ENCODE measurements at regions not wholly inside any gene's neighbourhood (a gene's known extent, or its start where the extent isn't known, plus 50 kb on each side); places are given as distances from the start of the nearest gene placed in this dataset.

DNA sequence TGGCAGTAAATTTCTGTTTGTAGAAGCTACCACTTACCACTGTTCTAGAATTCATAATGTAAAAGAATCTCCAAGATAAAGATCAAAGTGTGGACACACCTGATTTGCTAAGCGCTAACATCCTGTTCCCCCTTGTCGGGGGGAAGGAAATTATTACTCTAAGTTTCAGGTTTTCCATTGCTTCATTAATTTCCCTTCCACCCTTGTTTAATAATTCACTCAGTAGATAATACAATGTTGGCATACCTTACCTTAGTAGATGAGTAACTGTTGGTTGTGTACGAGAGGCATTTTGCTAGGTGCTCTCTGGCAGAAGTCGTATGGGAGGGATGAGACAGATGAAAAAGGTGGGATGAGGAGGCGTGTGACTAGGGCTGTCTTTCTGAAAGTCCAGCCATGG, 641.2 kb upstream of the ARRDC4 start:
- DNase-seq (ENCODE audit: low read depth): no peak

DNA sequence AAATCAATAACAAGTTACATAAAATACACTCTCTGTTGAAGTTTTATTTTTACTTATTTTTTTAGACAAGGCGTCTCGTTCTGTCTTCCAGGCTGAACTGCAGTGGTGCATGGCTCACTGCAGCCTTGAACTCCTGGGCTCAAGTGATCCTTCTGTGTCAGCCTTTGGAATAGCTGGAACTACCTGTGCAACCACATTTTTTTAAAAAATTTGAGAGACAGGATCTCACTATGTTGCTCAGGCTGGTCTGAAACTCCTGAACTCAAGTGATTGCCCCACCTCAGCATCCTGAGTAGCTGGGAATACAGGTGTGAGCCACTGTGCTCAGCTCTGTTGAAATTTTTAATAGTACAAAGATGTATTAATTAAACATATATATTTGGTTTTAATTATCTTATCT, 614.3 kb upstream of the ARRDC4 start:
- DNase-seq (ENCODE audit: low read depth): no peak

DNA sequence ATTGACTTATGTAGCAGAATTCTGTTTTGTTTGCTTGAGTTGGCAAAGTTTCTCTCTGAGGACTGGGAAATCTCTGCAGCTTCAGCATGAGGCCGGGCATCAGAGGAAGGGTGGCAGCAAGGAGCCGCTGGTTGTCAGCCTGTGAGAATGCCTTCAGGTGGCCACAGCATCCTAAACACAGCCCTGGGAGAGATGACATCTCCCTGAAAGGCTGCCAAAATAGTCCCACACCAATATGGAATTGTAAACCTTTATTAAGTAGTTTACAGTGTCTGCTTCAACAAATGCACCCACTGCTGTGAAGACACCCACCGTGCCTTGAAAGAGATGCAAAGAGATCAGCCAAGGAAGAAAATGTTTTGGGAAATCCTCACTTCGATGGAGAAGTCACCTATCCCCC, 609.7 kb upstream of the ARRDC4 start:
- no peak for DNase-seq (ENCODE audit: low read depth)

DNA sequence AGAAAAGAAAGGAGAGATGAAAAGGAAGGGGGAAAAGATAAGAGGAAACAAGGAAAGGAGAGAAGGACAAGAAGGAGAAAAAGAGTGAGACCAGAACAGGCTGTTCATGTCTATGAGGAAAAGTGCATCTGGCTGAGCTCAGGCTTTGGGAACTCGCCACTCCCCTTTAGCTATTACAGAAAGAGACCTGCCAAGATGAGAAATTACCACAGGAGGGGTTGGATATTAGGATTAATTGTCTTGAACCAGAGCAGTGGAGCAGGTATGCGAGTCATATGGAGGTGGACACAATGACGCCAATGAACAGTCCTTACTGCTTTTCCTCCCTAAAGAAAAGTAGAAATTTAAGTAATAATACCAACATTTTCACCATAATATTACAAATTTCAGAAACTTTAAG, 577.0 kb upstream of the ARRDC4 start:
- DNase-seq (ENCODE audit: low read depth): no peak

DNA sequence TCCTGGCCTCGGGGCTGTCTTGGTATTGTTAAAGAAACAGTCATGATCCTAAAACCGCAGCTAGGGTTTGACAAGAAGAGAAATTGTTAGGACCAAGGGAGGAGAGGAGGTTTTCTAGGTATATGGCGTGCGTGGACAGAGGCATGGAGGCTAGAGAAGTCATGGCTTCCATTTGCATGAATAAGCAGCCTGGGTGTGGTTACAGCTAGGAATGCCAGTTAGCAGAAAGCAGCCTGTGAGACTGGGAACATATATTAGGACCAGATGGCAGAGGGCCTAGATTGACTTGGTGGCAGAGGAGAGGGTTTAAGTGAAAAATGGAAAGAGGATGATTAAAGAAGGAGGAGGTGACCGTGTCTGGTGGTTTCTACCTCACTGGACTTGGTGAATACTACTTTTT, 573.6 kb upstream of the ARRDC4 start:
- no peak for DNase-seq (ENCODE audit: low read depth)

DNA sequence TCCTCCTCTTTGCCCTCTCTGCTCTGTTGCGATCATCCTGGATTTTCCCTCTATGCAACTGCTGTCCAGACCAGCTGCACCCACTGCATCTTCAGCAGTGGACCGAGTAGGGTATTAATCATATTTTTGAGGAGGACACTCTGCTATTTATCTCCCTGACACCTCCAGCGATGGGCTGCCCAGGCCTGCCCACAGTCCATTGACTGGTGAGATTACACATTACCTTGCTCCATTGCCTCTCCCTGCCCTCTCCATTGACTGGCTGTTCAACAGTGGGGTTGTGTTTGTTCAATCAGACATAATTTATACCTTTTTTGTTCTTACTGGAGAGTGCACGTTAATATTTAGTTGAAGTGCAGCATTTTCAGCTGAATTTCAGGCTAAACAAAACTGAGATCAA, 559.3 kb upstream of the ARRDC4 start:
- DNase-seq (ENCODE audit: low read depth): no peak

DNA sequence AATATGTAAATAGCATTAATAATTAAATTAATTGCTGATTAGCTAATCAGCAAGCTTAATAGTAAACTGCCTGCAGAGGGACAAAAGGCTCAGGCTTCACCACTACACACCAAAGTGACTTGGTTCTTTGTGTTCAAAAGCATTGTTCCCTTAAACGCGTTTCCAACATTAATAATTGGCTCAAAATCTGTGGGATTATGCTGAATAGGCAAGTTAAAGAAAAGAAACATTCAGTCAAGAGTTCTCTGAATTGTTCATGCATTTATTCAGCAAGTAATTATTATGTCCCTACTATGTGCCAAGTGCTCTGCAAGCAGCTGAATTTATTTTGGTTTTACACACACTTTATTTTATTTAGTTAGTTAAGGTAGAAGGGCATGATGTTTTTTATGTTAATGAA, 558.5 kb upstream of the ARRDC4 start:
- DNase-seq (ENCODE audit: low read depth): no peak

DNA sequence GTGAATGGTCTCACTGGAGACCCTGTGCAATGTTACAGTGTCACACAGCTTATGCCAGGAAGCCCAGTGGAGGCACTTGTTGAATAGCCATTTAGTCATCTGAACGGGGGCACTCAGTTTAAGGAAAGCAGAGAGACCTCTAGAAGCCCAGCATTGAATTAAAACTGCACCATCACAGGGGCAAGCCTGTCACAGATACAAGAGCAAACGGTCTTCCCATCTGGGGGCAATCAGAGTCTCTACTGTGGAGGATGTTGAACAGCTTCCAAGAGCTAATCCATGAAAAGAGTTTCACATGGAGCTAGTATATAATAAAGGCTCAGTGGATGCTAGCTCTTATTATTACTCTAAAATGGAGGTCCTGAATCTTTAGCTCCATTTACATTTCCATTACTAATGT, 553.7 kb upstream of the ARRDC4 start:
- DNase-seq (ENCODE audit: low read depth): no peak

DNA sequence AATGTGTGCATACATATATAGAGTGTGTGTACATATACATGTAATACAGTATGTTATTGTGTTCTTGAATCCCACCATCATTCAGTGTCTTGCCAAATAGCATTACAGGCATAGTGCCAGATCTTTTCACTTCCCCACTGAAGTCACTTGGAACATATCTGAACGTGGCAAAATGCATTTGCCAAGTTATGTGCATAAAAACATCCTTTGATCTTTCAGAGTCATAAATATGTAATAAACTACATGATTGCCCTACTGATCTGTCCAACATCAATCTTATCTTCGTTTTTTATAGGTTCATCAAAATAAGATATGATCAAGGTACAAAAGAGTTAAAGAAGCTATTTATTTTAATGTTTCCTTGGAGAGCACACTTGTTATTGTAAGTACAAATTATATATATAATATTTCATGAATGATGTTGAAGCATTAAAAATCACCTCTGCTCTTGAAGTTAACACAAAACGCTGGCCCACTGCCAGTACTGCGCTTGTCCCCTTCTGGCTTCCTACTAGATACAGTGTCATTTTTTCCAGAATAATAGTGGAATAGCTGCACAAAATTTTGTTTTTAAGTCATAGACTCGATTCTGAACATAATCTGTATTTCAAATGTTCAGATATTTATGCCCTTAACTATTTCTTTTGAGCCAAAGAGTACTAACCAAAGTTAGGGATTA, 549.5 kb upstream of the ARRDC4 start:
- DNase-seq (ENCODE audit: low read depth): no peak

DNA sequence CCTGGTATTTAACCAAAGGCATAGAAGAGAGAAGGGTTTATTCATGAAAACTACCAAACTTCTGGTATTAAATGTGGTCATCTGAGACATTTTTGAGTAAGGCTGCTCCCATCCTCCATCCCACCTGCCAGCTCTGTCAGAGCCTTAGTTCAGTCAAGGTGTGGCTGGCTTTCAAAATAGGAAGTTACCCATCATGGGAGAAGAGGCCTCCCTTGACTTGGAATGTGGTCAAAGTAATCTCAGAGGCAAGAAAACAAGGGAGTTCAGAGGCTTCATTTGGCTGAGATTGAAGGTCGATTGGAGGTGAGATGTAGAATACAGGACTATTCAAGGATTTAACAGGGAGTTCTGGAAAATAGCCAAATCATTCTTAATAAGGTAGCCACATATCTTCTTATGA, 540.4 kb upstream of the ARRDC4 start:
- DNase-seq (ENCODE audit: low read depth): no peak

DNA sequence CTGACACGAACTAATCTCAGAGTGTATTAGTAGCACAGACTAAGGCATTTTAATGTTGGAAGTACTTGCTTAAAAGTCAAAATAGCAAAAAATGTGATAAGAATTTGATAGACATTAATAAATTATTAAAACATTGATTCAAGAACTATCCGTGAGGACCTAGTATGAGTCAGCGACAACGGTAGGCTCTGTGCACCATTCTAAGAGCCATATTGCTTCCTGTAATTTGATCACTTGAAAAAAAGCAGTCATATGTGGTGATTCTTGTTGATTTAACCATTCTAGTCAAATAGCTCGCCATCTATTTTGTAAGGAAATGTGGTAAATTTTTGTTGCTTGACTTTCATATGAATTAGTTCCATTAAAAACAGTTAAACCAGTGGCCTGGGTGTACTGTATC, 534.9 kb upstream of the ARRDC4 start:
- DNase-seq (ENCODE audit: low read depth): no peak

DNA sequence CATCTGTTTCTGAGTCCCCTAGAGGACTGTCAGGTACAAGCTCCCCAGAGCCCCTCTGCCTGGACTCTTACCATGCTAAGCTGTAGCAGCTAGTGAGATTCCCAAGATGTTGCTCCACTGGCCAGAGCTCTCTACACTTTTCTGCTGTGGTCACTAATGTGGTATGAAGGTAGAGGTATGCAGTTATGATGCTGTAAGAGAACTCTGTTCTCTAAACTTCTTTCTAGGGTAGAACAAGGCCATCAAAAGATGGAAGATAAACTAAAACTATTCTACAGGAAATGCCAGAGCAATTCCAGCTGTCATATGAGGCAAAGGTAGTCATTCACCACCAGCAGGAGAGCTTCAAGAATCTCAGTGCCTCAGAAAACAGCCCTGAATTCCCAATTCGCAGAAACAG, 517.4 kb upstream of the ARRDC4 start:
- DNase-seq (ENCODE audit: low read depth): no peak

DNA sequence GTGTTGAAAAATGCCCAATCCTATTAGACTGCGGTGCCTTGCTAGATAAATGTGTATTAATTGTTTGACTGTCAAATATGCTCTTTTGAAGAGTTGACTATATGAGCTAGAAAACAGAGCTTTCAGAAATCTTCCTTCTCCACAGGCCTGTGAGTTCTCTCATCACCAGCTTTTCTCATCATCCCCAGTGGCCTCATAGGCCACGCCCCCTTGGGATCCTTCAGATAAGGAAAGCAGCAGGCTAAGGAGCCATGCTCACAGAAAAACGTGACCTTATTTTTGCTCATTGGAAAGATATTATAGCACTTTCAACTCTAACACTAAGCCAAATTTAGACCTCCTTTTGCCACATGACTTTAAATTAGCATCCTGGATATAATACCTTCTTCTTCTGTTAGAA, 514.4 kb upstream of the ARRDC4 start:
- DNase-seq (ENCODE audit: low read depth): no peak

DNA sequence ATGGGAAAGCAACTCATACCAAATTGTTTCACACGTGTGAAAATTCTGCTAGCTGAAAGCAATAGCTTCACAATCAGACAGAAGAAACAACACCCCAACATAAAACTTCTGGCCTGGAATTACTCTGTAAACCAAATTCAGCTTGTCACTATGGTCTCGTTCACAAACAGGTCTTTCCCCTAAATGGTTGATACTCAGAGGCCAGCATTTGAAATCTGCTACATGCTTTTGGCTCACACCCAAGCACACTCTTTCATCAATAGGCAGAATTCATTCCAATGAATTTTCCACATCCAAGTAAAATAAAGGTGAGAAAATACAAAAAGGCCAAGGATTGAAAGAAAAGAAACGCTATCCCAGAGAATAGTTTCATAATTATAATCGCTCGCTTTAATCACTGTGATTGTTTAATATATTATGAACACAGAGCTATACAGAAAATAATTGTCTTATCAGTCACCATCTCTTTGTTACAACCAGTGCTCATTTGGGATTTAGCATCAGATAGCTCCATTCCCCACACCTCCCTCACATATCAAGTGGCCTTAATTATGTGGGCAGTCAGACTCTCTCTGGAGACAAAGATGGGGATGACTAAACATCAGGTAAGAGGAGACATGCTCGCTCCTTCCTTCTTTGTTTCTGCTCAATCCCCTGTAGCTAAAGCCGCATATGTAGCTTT, 503.8 kb upstream of the ARRDC4 start:
- DNase-seq (ENCODE audit: low read depth): no peak

DNA sequence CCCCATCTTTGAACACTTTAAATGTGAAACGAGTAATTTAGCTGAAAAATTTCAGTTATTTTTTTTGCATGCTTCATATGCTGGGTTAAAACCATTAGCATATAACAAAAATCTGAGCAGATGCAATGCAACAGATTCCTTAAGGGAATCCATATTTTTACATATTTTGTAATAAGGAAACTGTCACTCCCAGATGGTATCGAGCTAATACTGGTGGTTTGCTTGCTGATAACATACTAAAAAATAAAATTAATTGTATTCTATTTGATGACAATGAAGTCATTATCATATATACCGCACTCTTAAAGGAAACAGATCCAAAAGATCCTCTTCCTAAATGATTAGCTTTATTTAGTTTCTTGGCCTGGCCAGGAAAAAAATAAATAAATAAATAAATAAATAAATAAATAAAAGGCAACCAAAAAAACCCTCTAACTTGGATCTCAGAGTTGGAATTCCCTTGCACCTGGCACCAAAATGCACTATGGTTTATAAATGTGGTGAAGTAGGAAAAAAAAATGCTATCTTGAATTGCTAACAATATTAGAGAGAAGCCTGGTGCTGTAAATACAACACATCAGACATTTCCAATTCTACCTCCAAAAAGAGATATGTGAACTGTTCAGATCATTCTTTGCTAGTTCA, 503.2 kb upstream of the ARRDC4 start:
- no peak for DNase-seq (ENCODE audit: low read depth)

DNA sequence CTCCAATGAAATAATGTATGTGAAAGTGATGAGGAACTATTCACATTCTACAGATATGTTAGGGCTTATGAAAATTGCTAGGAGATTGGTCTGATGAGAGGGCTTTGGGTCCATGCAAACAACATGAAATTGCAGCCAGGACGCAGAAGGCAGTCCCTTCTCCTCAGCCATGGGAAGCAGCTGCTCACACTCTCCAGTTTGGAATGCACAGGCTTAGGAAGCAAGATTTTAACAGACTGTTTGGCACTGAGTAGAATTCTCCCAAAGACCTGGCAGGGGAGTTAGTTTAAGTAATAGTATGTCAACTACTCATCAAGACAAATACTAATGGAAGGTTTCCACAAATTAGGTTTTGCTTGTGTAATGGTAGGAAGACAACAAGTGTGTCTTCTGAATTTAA, 500.7 kb upstream of the ARRDC4 start:
- DNase-seq (ENCODE audit: low read depth): no peak

DNA sequence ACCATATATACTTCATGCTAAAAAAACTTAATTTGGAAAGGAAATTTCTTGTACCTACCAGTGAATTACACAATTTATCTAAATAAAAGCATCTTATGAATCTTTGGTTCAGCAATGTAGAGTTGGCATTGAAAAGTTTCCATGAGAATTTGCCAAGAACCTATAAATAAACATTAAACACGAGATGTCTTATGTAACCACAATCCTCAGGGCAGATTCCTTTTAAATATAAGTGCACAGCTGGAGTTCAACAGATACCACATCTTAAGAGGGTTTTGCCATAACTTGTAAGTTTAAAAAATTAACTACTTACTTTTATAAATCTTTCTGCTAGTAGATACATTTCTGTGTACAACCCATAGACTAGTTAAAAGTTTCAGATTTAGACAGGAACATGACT, 499.3 kb upstream of the ARRDC4 start:
- no peak for DNase-seq (ENCODE audit: low read depth)

DNA sequence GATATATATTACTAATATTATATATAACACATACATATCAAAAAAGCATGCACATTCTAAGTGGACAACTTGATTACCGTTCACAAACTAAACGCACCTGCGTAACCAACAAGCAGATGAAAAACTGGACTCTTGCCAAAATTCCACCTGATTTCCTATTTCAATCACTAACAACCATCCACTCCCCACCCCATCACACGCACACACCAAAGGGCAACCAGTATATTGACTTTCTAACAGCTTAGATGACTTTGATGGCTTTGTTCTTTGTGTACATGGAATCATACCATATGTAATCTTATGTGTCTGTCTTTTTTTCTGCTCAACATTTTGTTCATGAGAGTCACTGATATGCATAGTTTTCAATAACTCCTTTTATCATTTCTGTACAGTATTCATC, 496.8 kb upstream of the ARRDC4 start:
- no peak for DNase-seq (ENCODE audit: low read depth)

DNA sequence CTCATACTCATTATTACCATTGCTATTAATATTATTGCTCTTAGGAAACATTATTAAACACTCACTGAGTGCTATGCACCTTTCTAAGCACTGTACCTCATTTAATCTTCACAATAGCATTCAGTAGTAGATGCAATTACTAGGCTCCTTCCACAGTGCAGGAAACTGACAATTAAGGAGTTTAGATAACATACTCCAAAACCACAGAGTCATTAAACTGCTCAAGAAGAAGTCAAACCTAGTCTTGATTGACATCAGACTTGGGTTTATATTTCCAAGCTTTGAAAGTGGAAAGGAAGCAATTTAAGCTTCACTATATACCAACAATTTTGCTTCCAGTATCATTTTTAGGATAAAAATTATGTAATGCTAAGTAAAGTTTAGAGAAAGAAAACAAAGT, 490.1 kb upstream of the ARRDC4 start:
- no peak for DNase-seq (ENCODE audit: low read depth)

DNA sequence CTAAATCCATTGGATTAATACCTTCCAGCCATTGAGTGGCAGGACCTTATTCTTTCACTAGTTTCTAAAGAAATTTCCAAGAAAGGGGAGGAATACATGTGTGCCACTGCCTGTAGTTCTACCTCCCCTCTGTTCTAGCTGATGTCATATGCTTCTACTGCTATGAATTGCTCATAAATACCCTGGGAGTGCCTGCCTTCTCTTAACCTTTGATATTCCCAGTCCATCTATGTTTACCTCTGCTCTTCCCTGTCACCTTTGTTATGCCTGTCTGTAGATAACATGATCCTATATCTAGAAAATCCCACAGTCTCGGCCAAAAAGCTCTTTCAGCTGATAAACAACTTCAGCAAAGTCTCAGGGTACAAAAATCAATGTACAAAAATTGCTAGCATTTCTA, 486.9 kb upstream of the ARRDC4 start:
- DNase-seq (ENCODE audit: low read depth): no peak

DNA sequence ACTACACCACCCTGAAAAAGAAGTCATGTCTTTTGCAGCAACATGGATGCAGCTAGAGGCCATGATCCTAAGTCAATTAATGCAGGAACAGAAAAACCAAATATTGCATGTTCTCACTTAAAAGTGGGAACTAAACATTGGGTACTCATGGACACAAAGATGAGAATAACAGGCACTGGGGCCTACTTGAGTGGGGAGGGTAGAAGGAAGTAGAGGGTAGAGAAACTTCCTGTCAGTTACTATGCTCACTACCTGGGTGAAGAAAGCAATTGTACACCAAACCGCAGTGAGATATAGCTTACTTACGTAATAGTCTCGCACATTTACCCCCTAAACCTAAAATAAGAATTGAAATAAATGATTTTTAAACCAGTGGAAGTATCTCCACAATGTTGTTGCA, 480.5 kb upstream of the ARRDC4 start:
- DNase-seq (ENCODE audit: low read depth): no peak

DNA sequence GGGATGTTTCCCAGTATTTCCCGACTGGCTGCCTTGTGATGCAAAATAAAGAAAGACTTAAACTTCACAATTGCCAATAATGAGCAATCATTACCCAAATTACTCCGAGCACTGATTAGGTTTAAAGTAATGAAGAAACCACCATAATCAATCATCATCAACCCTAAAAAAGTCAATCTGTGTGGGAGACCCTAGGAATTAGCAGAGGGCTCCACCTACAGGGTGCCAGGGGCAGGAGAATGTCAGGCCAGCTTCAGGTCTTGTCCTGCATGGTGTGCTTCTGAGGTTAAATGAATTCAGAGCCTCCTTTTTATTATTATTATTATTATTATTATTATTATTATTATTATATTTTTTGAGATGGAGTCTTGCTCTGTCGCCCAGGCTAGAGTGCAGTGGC, 478.0 kb upstream of the ARRDC4 start:
- DNase-seq (ENCODE audit: low read depth): no peak

DNA sequence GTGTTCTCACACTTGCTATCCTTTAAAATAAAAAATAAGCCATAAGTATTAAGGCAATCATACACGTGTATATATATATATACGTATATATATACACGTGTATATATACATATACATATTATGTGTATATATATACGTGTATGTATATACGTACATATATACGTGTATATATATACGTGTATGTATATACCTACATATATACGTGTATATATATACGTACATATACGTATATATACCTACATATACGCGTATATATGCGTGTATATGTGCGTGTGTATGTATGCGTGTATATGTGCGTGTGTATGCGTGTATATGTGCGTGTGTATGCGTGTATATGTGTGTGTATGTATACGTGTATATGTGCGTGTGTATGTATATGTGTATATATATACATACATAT, 477.3 kb upstream of the ARRDC4 start:
- DNase-seq (ENCODE audit: low read depth): no peak

DNA sequence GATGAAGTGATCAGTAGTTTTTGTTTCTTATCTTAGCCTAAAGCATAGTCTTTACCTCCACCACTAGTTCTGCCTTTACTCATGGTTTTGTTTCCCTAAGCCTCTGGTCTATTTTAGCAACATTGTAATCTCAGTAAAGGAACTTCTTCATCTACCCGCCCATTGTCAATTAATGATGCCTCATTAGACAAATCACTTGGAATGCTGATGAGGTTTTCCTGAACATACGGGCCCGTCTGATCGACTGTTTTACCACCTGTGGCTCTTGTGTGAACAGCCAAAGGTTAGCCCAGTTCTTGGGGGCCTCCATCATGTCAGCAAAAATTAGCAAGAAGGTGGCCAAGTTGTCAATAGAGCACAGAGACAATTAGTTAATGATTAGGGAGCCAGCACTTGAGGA, 470.1 kb upstream of the ARRDC4 start:
- no peak for DNase-seq (ENCODE audit: low read depth)

Measured in non-pigmented ciliary epithelial cell (primary cell).